Gastroesophageal sphincter (tissue), 3 donors: ENCODE measurements at regions not wholly inside any gene's neighbourhood (a gene's known extent, or its start where the extent isn't known, plus 50 kb on each side); places are given as distances from the start of the nearest gene placed in this dataset.

Experiments
- EP300 ChIP-seq: sonication (generic); formaldehyde crosslinking; IDR thresholded peaks from one replicate; pipeline ENCODE4 v1.6.1; 2017; ENCODE audit warnings: antibody characterized with exemption, mild to moderate bottlenecking
- POLR2A ChIP-seq, 2 donors: fragments of 450-650 bp; IDR thresholded peaks; one replicate each; pipeline ENCODE4 v1.6.1; 2017; ENCODE audit warnings: antibody characterized with exemption in 2 of 2, mild to moderate bottlenecking in 2 of 2, moderate library complexity in 1 of 2
- POLR2AphosphoS5 ChIP-seq: sonication (generic); formaldehyde crosslinking; IDR thresholded peaks from one replicate; pipeline ENCODE4 v1.6.1; 2017; ENCODE audit warnings: antibody characterized with exemption
- TF ChIP-seq, protein P1 (sequence below), 4 experiments: fragments of 200-600 bp in 2 of 4; fragments of 450-650 bp in 2 of 4; sonication (generic) in 1 of 4; IDR thresholded peaks; one replicate each; pipeline ENCODE4 v1.5.1; 2017 to 2019; ENCODE audit warnings: antibody characterized with exemption in 4 of 4, mild to moderate bottlenecking in 2 of 4, moderate library complexity in 2 of 4

DNA sequence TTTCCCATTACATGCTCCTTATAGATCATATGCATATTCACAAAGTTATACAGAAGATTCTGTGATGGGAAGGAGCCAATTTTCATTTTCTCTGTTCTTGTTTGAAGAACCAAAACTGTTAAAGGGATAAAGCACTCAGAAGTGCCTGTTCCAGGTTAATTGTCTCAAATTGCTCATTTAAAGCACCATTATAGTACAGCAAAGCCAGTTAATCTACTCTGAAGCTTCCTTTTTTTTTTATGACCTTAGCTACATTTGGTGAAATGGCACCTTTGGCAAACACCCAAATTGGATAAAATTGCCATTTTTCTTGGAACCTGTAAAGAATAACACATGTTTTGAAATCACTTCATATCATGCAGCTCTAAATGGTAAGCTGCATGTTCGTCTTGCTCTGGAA lies 1092.3 kb downstream of the BCL11A start:
- TF ChIP-seq, protein P1, sequence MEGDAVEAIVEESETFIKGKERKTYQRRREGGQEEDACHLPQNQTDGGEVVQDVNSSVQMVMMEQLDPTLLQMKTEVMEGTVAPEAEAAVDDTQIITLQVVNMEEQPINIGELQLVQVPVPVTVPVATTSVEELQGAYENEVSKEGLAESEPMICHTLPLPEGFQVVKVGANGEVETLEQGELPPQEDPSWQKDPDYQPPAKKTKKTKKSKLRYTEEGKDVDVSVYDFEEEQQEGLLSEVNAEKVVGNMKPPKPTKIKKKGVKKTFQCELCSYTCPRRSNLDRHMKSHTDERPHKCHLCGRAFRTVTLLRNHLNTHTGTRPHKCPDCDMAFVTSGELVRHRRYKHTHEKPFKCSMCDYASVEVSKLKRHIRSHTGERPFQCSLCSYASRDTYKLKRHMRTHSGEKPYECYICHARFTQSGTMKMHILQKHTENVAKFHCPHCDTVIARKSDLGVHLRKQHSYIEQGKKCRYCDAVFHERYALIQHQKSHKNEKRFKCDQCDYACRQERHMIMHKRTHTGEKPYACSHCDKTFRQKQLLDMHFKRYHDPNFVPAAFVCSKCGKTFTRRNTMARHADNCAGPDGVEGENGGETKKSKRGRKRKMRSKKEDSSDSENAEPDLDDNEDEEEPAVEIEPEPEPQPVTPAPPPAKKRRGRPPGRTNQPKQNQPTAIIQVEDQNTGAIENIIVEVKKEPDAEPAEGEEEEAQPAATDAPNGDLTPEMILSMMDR (IDR thresholded peaks at IDR 0.05): no peak
- TF ChIP-seq POLR2AphosphoS5 (no peak), POLR2A (IDR thresholded peaks at IDR 0.05) (no peak), EP300 (no peak)
